Stimulated activated CD8-positive, alpha-beta memory T cell treated with anti-CD3 and anti-CD28 coated beads, Interleukin-15, amount 100 ng/mL, for 48 hours (primary cell): ENCODE measurements at regions not wholly inside any gene's neighbourhood (a gene's known extent, or its start where the extent isn't known, plus 50 kb on each side); places are given as distances from the start of the nearest gene placed in this dataset.

Experiments
- DNase-seq, 2 donors: peaks; one replicate each; pipeline ENCODE4 v3.0.0-alpha.2; 2020; ENCODE audit warnings: low read depth in 2 of 2

GRCh38 chr2:51111532-51111931 lies 79.6 kb upstream of the NRXN1 start:
- no peak for DNase-seq

DNA sequence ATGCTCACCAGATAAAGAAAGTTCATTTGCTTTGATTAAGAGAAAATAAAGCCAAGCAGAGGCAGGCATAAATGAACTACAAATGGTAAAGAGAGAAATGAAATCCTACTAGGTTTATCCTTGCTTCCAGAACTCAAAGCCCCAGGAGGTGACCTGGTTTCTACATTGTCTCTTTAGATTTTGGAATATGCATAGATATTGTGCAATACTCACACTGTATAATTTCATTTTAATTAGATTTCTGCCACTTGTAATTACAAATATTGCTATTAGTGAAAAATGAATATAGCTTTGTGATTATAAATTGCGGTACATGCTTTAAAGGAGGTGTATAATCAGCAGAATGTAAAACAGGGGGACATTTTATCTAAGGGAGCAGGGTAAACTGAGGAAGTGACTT lies 76.9 kb upstream of the NRXN1 start:
- no peak for DNase-seq

- no peak for DNase-seq
Observed at GRCh38 chr2:51107841-51108240, 75.9 kb upstream of the NRXN1 start.

DNA sequence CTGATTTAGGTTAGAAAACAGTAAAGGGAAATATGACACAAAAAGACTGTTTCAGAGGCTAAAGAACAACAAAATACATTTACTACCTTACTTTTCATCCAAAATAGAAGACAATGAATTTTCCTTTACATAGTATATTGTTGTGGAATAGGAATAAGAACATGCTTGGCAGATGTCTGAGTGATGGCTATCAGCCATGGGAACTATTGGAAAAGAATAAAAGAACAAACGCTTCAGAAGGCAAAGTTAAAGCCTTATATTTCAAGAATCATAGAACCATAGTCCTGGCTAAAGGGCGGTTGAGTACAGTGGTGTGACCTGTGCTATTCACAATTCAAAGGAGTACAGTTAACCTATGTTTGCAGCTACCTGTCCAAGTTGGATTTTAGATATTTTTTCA lies 73.9 kb upstream of the NRXN1 start:
- no peak for DNase-seq

DNA sequence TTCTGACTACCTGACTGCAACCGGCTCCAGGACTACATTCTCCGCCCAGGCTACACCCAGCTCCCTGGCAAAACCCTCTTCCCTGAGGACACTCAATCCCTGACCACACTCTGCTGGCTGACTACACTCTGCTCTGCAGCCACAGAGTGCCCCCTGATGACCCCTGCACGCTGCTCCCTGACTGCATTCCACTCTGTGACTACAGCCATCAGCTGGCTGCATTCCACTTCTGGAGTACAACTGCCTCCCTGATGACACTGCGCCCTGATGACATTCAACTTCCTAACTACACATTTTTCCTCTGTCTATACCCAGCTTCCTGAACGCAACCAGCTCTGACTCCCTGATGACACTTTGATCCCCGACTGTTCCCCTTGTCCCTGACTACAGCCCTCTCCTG lies 71.3 kb upstream of the NRXN1 start:
- no peak for DNase-seq

DNA sequence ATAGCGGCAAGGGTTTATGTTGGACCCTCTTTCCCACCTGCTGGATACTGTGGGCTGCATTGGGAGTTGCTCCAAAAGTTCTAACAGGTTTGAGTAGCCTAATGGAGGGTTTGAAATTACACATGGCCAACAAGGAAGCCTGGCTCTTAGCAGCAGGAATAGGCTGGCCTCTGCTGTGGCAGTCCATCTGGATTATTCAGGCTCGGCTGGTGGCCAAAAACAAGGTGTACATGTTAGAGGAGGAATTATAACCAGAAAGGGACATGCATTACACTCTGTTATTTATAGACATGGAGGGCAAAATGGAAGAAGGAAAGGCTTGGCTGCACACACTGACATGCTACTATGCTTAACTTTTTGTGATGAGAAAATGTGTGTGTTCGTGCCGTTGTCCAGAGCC lies 61.1 kb upstream of the NRXN1 start:
- no peak for DNase-seq

DNA sequence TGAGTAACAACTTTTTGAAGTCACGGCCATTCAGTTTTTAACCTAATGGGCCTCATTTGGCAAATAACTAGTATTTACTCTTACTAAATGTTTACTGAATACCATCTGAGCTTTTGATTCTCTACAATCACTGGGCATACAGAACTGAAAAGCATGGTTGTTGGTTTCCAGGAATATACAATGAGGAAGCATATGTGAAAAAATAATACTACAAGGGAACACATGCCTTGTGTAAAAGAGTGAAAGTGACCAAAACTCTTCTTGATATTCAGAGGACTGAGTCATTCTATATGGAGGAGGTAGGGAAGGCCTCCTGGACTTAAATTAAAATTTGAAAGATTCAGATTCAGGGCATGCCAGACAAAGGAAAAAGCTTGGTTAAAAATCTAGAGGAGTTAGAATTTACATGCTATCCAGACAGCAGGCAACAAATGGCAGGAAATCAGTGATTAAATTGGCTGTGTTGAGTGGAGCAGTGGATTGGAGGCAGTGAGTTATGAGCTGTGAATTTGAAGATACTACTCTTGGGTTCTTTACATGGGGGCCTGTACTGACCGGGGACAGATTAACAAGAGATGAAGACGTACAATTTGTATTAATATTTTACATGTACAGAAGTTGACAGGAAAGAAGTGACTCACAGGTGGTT lies 53.6 kb upstream of the NRXN1 start:
- DNase-seq: no peak

DNA sequence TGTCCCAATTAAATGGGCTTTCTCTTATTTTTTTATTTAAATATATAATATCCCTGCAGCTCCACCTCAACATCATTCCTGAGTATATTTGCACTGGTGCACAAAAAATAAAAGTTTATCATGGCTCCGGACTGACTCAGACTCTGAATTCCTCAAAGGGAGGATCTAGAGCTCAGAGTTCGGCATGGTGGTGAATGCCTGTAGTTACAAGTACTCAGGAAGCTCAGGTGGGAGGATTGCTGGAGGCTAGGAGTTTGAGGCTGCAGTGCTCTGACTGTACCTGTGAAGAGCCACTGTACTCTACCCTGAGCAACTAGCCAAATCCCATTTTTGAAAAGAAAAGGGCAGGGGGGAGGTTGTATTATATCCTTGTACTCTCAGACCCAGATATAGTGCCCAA lies 52.8 kb upstream of the NRXN1 start:
- no peak for DNase-seq
